GM13977 (cell line): ENCODE measurements at regions not wholly inside any gene's neighbourhood (a gene's known extent, or its start where the extent isn't known, plus 50 kb on each side); places are given as distances from the start of the nearest gene placed in this dataset.

Source experiments
- DNase-seq: peaks from one replicate; pipeline ENCODE4 v3.0.0; 2012; ENCODE audit warnings: low spot score
- CTCF ChIP-seq: IDR thresholded peaks from 2 replicates; pipeline ENCODE4 v1.5.1; 2012; ENCODE audit warnings: mild to moderate bottlenecking, control low read depth; ENCODE audit not compliant: insufficient read depth; ENCODE audit errors: extremely low read depth, missing control alignments
- in situ Hi-C: fragments of 300-500 bp; cut with MboI; formaldehyde crosslinking; loops from one replicate; pipeline ENCODE4 v1.12.0; 2022; ENCODE audit warnings: low sequenced_read_pairs, low pct_unique_long_range_greater_than_20kb, mixed read lengths, inconsistent platforms; ENCODE audit not compliant: unreplicated experiment

GRCh38 chr6:137775720-137776119 lies 91.3 kb upstream of the TNFAIP3 start:
- in situ Hi-C loops = no loop called here
- no peak for TF ChIP-seq CTCF
- DNase-seq = no peak

DNA sequence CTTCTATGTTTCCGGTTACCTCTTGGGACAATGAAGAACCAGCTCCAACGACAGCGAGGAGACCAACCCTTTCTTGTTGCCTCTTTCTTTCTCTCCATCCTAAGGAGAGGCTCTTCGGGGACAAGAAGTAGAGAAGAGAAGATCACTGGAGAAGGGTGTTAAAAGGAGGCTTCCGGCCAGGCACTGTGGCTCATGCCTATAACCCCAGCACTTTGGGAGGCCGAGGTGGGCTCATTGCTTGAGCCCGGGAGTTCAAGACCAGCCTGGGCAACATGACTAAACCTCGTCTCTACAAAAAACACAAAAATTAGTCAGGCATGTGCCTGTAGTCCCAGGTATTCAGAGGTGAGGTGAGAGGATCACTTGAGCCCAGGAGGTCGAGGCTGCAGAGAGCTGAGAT lies 90.8 kb upstream of the TNFAIP3 start:
- TF ChIP-seq CTCF = no peak
- DNase-seq = no peak
- in situ Hi-C loops = no loop called here

DNA sequence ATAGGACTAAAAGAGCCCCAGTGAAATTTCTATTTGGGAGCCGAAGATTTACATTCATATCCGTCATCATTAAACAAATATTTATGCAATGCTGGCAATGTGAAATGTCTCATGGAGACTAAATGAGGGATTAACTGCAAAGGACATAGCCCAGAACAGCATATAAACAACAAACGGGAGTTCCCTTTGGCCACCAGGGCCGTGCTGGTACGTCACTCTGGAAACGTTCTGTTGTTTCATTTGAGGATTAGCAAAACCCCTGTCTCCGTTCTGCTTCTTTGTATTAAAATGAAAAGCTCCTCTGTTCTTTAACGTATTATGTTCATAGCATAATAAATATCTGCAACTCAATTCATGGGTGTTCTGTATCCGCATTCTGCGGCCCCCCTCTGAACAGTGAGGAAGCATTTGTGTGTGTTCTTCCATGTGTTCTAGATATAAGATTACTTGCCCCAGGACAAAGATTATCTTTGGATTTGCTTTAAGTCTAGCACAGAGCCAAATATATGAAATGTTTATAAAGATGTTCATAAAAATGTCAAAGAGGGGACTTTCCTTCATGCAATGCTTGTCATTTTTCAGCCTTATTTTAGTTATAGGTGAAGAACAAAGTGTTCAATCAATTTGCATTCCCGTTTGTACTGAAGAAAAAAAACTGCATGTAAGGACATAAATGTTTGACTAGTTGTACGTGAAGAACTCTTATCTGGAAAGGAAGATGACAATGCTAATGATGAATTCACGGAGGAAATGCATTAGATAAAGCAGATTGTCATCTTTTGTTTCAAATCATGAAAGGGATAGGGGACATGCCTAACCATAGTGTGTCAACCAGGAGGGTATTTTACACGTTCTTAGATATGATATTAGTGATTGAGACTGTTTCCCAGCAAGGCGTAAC lies 90.0 kb upstream of the TNFAIP3 start:
- TF ChIP-seq CTCF = no peak
- no peak for DNase-seq
- in situ Hi-C loops = no loop called here

DNA sequence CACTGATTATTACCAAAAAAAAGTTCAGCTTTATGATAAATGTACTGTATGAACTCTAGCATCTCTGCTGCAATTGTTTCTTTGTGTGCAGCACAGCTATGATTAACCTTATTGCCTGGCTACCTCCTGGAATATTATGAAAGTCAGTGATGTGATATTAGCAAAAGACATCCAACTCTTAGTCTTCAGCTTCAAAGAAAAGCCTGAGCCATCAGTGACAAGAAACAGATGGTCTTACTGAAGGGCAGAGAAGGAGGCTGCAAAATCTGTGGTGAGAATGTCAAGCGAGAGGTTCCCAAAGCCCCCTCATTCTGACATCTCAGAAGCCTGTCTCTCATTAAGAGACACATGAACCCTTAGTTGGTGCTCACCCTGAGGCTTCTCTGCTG lies 89.4 kb upstream of the TNFAIP3 start:
- no peak for TF ChIP-seq CTCF
- no peak for DNase-seq
- in situ Hi-C loops = no loop called here

GRCh38 chr6:137779982-137780381 lies 87.1 kb upstream of the TNFAIP3 start:
- no peak for TF ChIP-seq CTCF
- in situ Hi-C loops = no loop called here
- no peak for DNase-seq

DNA sequence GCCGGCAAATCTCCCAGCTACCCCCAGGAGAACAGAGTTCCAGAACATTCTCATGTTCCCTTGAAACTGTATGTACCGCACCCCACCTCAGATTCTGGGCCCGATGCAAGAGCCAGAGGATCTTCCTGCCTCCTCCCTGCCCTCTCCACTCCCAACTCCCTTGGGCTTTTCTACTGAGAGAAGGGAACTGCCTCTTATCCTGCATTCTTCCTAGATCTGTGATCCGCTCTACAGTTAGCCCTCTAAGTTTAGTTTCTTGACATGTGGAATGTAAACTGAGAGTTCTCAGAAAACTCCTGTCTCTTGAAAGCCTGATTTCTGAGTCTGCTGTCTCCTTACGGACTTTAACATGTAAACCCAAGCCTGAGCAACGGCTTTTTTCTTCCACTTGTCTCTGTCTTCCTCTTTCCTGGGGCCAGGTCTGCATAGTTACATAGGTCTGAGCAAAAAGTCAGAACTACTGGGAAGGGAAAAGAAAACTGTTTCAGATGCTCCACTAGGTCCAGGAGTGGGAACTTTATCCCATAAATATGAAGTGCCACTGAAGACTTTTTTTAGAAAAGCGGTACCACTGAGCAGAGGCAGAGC lies 86.5 kb upstream of the TNFAIP3 start:
- in situ Hi-C loops = no loop called here
- no peak for TF ChIP-seq CTCF
- DNase-seq = no peak
